Activated naive CD8-positive, alpha-beta T cell treated with anti-CD3 and anti-CD28 coated beads, Interleukin-2, amount 50 U/mL, for 16 hours (primary cell): ENCODE measurements at regions not wholly inside any gene's neighbourhood (a gene's known extent, or its start where the extent isn't known, plus 50 kb on each side); places are given as distances from the start of the nearest gene placed in this dataset.

Source experiments
- DNase-seq: peaks from one replicate; pipeline ENCODE4 v3.0.0-alpha.2; 2020; ENCODE audit warnings: low read depth, low spot score

DNA sequence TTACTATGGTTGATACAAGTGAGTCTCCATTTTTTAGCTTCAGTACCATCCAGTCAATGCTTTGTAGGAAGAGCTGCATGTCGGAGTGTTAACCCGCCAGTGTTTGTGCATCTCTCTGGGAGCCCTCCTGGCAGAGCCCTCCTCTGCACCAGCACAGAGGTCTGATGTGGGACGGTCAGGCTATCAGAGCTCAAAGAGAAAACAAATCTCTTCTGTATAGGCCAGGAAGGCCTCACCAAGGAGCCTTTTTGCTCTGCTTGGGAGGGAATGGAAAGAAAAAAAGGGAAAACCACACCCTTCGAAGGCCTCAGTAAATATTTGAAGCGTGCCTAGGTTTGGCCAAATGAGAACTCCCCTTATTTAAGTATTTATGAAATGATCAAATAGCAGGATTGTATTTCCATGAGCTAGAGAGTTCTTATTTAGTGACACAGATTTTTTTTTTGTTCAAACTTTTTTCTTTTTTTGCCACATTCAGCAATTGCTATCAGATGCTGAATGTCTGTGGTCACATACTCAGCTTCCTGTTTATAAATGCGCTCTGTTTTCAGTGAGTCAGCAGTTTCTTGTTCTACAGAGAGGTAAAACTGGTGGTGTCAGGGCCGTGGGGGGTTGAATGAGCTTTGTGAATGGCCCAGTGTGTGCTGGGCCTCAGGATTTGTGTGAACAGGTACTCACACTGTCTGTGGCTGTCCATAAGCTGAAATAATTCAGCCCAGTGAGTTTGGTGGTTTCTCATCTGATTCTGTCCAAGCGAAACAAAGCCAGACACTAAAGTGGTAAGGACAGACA lies 226.6 kb downstream of the SNX18 start:
- no peak for DNase-seq

DNA sequence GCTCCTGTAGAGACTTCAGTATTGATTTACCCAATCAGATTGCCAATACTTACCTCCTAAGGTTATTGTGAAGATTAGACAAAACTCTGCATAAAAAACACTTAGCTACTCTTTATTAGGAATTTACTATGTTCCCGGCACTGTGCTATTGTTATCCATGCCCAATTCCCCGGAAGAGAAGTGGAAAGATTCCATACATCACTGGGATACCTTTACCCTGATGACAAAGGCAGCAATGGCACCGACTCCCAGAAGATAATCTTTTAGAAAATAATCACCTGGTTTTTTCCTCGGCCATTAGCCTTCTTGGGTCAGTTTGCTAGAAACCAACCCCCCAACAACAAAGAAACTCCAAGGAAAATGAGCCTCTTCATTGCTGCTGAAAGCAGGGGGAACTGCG lies 226.0 kb downstream of the SNX18 start:
- DNase-seq = no peak

DNA sequence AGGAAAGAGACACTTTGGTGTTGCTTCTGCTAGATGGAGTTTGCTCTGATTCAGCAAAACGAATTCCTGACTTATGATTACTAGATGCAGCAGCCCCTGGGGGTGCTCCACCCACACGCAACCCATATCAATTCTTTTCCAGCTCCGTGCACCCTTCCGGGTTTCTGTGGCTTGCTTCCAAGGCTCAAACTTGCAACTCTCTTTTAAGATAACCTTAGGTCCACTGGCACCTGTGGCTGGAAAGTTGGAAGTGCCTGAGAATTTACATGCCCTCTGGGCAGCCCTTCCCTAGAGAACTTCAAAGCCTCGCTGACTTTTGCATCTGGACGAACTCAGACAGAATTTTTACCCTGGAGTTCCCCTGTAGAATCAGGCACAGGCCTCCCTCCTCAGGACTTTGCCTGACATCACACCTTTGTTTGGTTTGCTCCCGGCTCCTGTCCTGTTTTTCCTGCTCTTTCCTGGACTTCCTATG lies 224.9 kb downstream of the SNX18 start:
- DNase-seq = no peak

DNA sequence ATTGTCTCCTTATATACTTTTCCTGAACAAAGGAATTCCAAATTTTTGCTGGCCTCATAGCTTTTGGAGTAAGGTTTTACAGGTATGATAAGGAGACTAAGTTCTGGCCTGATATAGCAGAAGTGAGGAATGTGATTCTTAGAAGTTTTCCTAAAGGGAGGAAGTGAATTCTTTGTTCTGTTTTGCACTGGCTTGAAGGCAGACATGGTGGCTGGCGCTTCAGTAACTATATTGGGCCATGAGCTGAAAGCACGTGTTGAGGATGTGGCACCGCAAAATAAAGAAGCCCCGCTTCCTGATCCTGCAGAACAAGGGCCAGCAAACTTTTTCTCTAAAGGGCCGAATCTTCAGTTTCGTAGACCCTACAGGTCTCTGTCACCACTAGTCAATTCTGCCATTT lies 224.2 kb downstream of the SNX18 start:
- DNase-seq = no peak

DNA sequence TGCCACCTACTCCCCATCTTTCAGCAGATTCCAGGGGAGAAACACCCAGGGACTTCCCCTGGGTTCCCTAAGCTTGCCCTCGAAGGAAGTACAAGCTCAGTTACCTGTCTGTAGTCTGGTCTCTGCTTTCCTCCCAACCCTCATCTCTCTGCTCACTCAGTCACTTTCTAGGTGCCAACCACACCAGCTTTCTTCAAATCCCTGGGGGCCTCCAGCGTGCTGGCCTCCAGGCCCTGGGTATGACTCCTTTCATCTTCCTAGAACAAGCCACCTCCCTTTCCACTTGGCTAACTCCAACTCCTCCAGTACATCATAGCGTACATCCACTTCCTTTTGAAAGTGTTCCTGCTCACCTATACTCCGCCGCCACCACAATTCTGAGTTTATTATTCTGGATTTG lies 222.6 kb downstream of the SNX18 start:
- DNase-seq = no peak

DNA sequence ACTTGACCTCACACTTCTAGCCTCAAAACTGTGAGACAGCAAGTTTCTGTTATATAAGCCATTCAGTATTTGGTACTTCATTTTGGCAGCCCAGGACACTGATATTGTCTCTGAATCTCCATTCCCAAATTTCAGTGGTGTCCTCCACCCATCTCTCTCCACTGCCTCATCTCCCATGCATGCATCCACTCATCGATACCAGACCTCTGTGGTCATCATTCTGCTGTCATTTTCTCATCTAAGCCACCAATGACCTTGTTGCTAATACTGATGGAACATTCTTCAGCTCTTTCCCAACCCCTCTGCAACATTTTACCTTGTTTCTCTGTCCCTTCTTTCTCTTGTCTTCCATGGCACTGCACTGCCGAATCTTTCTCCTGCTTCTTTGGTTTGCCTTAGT lies 221.8 kb downstream of the SNX18 start:
- DNase-seq = no peak

DNA sequence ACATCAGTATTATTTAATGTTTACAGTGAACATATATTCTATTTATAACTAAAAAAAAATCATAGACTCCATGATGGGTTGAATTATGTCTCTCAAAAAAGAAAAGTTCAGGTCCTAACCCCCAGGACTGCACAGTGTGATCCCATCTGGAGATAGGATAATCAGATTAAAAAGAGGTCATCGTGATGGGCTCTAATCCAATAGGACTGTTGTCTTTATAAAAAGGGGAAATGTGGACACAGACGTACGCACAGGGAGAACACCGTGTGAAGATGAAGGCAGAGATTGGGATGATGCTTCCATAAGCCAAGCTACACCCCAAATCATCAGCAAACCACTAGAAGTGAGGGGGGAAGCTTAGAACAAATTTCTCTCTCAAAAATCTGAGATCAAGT lies 221.4 kb downstream of the SNX18 start:
- DNase-seq = no peak

DNA sequence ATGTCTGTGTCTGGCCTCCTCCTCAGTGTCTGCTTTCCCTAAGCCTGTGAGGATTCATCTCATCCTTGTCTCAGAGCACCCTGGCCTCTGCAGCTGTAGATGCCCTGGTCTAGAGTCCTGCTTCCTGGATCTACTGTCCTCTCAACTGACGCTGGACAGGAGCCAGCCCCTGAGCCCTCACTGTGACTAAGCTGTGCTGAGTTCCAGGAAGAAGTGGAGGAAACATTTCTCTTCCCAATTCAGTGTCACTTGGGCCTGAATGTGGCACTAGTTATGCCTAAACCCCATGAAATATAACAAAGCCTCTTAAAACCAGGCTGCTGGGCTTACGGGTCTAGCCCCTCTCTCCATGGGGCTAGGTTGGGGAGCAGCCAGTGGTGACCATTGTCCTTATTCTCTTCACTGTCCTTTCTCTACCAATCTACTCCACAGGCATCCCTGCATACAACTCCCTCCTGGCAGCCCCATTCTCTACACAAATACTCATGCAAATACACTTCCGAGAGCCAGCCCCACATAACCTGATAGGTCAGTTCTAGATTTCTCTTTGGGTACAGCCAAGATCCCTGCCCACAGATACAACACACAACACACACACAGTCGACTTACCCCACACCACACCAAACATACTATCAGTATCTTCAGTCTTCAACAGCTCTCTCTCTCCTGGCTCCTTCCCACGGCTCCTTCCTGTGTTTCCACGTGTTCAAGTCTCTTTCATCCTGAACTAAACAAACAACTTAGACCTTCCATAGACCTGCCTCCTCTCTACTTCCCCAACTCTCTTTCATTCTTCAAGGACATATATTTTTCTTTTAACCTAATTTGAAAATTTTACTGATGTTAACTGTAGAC lies 220.8 kb downstream of the SNX18 start:
- no peak for DNase-seq

DNA sequence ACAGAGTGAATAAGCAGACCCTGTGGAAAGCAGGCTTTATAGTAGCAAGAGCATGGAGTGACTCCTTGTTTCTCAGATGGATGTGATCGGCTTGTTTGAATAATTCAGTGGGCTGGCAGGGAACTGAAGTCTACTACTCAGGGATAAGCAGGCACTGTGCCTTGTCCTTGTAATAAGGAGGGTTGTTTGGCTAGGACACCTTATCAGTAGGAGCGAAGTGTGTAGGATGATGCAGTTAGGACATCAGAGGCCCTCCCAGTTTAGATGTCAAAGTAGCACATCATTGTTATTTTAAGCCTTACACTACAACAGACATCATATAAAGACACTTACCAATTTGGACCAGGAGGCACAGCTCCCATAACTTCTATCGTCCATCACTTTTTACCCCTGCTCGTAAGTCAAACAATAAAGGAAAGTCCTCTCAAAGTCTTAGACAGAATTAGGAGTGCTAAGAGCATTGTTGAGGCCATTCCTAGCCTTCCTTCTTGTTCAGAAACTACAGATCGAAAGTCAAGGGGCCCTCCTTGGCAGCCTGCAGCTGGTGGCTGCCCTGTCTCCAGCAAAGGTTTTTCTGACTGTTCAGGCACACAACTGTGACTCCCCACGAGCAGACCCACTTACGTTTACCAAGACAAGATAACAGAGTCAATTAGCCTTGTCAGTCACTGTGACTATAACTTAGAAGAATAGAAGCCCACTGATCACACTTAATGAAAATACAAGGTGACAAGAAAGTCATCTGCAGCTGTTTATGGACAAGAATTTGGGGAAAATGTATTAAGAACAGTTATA lies 218.6 kb downstream of the SNX18 start:
- DNase-seq = no peak

DNA sequence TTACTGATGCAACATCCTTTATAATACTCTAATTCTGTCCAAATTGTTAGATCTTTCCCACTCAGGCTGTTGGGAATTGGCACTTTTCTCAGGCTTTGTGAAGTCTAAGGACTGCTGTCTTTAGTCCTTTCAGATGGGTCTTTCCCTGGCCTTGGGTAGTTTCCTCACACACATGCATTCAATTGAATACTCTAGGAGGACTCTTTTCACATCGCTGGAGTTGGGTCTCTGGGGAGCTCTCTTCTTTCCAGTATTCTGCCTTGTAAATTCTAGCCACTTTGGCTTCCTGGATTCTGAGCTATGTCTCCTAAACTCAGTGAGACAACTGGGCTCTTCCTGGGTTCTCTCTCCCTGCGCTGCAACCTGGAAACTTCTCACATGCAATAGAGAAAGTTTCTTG lies 215.5 kb downstream of the SNX18 start:
- no peak for DNase-seq

DNA sequence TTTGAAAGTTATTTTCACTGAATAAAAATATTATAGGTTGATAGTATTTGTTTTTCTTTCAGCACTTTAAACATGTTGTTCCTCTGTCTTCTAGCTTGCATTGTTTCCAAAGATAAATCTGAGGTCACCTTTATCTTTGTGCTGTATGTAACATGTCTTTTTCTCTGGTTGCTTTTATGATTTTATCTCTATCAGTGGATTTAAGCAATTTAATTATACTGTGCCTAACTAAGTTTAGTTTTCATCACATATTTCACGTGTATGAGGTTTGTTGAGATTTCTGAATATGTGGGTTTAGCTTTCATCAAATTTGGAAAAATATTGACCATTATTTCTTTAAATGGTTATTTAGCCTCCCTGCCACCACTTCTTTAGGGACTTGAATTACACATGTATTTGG lies 214.5 kb downstream of the SNX18 start:
- DNase-seq = no peak

DNA sequence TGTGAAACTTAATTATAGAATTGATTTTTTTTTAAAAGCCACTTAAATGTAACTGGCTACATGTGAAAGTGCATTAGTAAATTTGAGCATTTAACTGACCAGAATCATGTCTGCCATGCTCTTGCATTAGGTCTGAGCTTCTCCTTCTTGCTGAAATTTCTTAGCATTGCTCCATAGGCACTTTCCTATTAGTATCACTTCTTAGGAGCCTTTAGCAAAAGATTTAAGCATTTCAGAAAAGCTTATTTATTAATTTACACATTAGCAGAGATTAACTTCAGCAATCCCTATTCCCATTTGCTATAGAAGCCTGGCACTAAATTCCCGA lies 211.0 kb downstream of the SNX18 start:
- no peak for DNase-seq

DNA sequence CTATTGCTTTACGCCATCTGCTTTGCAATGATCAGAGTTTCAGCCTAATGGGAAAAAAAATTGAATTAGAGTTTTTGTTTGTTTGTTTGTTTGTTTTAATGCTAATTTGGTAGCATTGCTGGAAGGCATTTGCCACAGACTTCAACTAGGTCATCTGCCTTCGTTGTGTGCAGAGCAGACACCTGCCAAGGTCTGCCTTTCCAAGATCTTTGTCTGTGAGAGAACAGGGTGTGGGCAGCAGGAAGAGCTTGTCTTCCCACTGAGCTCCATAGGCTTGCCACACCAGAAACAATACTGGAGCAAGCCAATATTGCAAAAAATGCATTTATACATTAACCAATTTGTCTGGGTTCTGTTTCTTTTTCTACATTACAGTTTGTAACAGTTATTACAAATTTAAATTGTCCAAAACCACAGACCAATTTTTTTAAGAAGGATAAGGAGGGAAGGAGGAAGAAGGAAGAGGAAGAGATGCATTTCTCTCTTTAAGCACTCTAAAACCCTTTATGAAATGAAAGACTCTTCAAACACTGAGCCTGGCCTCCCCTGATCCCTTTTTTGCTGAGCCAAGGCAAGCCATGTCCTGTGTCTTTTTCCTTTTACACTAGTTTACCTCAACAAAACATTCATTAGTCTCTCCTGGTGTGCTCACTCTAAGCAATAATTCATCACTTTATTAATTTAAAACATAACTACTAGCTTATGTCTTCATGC lies 210.5 kb downstream of the SNX18 start:
- DNase-seq = no peak

DNA sequence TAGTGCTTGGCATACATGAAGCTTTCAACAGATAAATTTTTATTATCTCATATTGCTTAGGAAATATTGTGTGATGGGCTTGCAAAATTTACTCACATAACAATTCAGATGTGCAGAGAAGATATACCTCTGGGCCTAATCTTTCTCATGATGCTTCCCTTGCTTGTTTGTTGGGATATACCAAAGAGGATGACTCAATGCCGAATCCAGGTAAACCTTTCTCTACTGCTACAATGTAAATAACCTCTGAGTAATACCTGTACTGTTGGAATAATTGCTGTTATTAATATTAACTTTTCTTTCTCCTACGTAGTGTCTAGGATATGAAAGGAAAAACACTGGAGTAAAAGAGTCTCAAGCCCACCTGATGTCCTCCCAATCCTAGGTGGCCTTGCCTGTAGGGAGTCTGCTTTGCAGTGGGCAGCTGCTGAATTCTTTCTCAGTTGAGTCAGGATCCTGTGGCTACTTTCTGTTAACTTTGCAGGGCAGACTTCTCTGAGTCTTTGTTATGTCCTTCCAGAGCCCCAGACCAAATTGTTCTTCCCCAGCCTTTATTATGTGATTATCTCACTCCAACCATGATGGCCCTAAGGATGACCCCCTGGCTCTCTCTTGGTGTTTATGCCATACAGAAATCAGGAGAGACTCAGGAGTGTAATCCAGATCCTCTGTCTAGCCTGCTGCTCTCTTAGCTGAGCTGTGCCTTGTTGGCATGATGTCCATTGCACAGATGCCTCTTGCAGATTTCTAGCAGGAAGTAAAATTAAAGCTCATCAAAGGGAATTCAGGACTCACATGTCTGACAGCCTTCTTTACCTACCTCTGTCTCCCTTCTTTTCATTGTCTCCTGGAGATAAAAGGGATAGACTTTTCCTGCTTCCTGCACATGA lies 208.1 kb downstream of the SNX18 start:
- DNase-seq = no peak

DNA sequence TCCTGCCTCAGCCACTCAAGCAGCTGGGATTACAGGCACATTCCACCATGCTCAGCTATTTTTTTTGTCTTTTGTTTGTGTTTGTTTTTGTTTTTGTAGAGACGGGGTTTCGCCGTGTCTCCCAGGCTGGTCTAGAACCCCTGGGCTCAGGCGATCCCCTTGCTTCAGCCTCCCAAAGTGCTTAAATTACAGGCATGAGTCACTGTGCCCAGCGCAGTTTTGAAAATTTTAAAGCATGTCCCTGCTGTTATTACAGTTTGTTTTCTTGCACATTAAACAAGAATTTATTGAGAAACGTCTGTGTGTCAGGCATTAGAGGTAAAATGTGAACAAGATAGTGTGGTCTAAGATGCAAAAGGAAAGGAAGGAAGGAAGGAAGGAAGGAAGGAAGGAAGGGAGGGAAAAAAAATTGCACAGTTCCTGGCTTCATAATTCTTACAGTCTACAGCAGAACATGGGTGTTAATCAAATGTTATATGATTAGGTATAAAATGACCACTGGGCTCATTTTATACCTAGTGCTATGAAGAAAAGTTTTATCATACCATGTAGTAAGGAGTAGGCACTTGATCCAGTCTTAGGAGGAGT lies 205.4 kb downstream of the SNX18 start:
- DNase-seq = no peak

DNA sequence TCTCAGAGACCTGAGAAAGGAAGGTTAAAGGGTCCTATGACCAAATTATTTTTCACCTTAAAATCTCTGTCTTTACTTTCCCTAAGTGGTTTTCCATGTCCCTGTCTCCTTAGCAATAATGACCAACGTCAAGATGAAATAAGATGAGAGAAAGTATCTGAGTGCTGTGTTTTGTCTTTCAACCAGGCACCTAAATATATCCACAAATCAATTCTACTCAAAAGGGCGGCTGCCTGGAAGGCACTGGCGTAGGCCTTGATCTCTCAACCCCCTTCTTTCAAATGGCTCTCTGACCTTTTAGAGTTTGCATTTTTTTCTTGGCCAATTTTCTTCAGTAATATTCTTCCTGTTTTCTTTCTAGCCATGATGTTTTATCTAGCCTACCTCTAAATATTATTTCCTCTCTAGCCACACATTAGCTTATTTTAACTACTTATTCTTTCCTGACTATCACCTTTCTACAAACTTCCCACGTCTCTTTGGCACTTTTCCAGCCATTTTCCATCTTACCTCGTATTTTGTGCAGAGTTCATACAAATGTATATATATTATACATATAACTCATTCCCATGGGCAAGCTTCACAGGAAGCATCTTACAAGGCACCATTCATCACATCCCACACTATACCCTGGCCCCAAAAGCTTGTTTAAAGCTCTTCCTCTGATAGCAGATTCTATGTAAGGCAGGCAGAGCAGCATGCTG lies 204.5 kb downstream of the SNX18 start:
- DNase-seq = no peak

DNA sequence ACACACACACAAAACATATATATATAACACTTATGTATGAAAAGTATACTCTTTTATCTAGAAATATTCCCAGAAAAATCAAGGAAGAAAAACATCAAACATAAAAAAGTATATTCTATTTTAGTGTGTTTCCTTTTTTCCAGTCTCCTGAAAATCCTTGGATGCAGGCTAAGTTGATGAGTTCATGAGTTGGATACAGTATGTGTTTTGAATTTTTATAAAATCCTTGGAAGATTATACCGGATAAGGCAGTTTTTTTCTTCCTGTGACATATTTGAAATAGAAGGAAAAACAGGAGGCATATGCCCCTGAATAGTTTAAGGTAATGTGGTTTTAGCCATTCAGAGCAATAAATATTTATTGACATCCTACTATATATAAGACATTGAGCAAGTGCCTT lies 203.6 kb downstream of the SNX18 start:
- no peak for DNase-seq

DNA sequence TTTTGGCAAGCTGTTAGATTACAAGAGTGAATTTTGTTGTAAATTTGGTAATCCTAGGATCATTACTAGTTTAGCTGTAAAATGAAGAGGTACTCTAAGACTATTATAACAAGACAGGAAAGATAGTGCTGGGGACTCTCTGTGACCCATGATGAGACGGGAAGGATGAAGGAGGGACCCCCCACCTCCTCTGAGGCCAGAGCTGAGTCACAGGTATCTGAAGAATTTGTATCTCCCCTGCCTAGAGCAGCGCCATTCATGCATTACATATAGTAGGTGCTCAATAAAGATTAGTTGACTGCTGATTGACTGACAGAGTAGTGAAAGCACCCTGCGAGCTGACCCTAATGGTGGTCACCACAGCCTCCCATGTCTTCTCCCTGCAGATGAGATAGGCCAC lies 202.8 kb downstream of the SNX18 start:
- no peak for DNase-seq

DNA sequence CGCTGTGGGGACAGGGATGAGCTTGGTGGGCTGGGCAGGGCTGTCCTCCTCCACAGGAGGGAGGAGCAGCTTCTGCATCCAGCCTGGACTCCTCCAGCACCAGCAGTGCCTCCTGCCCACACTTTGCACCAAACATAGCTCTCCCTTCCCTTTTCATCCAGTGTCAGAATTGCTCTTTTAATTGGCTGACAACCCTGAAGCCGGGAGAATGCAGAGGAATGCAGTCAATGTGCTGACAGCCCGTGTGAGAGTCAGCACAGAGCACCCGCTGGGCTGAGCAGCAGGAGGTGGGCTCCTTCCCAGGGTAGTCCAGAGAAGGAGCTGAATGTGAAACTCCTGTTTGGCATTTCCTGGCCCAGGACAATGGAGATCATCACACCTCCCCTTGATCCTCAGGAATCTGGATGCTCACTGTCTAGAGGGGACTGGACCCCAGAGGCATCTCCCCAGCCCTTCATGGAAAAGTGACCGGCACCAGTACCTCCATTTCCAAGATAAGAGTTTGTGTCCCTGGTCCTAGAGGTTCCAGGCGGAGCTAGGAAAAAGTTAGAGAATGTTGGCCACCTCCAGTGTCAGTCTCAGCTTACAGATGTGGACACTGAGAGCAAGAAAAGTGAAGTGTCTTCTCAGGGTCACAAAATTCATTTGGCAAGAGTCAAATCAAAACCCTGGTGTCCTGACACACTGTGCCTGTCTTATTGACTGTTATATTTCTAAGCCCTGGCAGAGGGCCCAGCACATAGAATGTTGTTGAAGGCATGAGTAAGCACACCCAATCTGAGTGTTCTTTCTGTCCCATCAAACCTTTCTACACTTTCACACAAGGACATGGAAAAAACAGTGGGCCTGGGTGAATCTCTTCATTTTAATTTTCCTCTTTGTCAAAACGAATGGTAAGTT lies 202.1 kb downstream of the SNX18 start:
- no peak for DNase-seq
